ELF-1 (cell line): ENCODE measurements at regions not wholly inside any gene's neighbourhood (a gene's known extent, or its start where the extent isn't known, plus 50 kb on each side); places are given as distances from the start of the nearest gene placed in this dataset.

ENCODE experiments used
- DNase-seq: peaks from one replicate; pipeline ENCODE4 v3.0.0-alpha.2; 2016; ENCODE audit warnings: low read depth, low spot score

DNA sequence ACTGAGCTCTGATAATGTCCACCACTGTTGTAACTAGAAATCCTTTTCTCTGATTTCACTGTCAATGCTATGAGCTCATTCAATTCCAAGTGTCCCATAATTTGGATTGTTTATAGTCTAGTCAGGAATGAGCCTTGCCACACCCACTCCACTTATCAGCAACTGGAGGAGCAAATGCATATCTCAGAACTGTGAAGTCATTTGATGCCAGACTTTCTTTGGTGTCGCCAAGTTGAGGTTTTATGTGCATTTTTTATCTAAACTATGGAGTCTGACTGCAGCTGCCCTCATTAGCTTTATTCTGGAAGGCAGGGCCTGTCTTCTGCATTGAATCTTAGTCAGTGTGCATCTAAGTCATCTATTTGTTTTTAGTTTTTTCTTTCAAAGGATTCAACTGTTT, 361.3 kb downstream of the PMP22 start:
- DNase-seq: no peak

DNA sequence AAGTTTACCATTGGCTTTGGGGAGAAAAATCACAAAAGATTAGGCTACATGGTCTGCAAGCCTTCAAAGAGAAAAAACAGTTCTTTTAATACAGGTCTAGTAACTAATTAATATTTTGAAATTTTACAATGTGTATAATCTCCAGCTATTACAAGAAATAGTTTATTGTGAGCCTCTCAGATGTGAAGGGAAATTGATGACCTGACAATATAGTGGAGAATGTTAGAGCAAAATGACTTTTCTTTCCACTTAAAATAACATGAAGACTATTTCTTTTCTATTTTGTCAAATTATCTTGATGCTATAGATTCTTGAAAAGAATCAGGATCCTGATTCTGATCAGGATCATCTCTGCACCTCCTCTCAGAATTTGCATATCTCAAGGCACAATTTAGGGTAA, 362.3 kb downstream of the PMP22 start:
- DNase-seq: no peak

- no peak for DNase-seq
Measured at GRCh38 chr17:14902297-14902696, 362.8 kb downstream of the PMP22 start.

DNA sequence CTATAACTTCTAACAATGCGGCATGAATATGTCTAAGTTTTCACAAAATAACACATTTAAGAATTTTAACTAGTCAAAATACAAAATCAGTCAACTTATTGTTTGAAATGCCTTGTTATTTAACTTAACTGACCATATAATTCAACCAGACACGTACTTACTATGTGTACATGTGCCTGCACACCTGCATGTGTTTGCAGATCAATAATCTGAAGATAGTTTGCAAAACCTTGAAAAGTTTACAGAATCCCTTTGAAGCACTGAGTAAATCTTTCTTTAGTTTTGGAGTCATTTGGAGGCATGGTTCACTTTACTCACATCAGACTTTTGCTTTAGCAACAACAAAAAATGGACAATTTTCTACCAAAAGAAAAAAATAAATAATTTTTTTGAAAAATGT, 363.8 kb downstream of the PMP22 start:
- DNase-seq: no peak

DNA sequence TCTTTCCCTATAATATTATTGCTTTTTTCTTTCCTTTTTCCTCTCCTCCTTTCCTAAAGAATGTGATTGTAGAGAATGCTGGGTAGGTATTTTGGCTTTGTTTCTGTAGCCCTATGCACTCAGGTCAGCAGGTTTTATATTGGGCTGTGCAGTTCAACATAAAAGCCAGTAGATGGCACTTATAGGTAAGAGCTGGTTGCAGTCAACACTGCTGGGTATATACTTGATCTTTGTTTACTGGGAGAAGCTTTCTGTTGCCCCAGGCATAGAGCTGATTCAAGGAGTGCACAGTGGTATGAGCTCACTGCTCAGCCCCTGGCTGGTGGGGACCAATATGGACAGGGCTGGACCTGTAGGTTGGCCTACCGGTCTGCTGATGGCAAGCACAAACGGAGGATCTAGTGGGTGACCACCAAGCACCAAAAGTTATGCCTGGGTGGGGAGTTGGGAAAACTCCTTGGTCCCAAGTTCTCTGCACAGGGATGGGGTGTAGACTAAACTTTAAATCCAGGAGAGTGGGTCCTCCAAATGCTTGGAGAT, 378.9 kb downstream of the PMP22 start:
- DNase-seq: peak; percentile 79

GRCh38 chr17:14882131-14882530, 383.0 kb downstream of the PMP22 start:
- no peak for DNase-seq

DNA sequence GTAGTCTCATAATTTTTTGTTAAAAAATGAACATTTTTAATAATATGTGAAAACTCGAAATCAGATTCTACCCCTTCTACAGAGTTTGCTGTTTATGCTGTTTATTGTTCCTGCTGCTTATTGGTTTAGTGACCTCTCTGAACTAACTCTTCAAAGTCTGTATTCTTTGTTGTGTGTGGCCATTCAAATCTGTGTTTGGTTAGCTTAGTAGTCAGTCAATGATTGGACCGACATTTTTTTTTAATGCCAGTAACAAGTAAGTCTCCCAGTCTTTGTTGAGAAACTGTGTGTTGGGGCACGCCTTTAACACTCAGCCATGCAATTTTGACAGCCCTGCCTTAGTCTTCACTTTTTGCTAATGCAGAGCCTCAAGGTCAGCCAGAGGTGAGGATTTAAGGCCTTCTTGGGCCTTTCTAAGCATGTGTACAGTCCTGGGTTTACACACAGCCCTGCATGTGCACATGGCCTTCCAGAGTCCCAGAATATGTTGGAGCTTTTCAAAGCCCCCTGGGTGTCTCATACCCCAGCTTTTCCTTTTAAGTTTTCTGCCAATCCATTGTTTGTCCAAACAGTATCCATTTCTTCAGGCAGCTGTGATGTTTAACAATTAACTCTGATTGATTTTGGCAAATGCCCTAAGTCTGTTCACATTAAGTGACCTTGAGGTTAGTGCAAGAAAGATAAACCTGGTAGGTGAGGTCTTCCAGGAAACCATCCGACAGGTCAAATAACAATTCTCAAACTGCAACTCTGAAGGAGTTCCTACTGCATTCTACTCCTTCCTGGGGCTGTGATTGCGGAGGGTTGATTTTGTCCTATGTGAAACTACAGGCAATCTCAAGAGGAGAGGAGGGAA, 389.3 kb downstream of the PMP22 start:
- DNase-seq: no peak

DNA sequence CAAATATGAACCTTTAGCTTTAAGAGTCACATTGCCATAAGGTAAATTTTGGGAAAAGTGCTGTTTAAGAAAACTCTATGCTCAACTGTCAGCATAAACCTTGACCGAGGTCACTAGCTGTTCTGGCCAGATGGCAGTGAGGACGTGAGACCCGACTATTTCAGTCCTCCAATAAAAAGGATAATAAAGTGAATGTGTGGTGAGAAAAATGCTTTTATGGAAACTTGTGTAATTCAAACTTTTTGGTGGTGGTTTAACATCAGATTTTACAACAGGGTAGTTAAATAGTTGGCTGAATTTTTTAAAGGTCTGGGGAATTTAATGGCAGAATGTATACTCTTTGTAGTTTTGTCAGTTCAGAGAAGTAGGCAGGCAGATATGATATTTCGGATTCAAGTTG, 391.1 kb downstream of the PMP22 start:
- no peak for DNase-seq

GRCh38 chr17:14873540-14873939, 391.6 kb downstream of the PMP22 start:
- DNase-seq: no peak

DNA sequence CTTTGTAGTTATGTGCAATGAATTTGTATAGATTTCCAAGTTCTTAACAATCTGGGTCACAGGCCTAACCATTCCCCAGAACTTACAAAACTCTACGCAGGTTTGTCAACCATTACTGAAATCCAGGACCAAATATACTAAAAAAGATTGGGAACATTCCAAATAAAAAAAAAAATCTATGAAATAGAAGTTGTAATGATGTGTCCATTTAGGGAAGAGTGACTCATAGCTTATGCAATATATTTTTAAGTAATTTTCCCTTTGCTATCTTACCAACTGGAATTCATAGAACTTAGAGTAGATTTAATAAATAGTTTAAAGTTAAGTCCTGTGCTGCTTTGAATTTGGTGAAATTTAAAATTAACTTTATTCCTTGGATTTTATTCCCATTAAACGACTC, 393.2 kb downstream of the PMP22 start:
- DNase-seq: no peak

DNA sequence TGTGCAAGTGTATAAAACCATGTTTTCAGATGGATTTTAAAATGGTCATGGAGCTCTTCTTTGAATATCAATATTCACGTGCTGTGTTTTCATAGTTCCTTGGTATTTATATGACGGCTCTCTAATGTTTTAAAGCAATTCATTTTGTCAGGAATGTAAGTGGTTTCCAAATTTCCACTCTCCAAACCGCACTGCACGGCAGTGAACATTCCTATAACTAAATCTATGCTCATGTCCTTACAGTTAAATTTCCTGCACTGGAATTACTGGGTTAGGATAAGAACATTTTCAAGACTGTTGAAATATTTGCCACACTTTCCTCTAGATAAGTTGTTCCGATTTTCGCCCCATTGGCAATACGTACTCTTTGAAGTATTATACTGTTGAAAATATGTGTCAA, 398.9 kb downstream of the PMP22 start:
- no peak for DNase-seq

DNA sequence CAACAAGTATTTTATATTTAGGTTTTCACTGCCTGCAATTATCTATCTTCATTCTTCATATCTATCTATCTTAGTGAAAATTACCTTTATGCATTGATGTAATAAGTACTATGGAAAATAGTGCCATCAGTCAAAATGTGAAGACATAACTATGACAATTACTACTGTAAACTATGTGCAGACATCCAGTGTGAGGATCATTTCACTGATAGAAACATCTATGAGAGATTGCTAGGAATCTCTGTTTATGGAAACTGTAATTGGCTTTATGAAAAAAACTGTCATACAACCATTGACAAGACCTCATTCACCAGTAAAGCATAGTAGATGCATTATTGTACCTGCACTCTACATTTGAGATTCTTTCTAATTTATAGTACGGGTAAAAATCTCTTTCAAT, 401.0 kb downstream of the PMP22 start:
- DNase-seq: no peak

DNA sequence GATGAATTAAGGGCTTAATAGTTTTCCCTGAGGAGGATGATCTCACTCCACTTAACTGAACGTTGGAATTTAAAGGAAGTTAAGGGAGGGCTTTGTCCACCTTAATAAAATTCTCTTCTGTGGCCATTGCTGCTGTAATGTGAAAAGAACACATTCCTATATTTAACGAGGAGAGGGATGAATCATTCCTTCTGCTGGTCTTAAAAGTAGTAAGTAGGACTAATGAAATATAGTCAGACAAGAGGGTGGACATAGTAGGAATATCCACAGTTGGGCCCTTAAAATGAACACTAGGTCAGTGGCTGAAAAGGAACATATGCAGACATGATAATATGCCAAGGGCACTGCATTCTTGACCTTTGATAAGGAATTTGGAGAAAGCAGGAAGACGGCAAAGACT, 405.6 kb downstream of the PMP22 start:
- no peak for DNase-seq

DNA sequence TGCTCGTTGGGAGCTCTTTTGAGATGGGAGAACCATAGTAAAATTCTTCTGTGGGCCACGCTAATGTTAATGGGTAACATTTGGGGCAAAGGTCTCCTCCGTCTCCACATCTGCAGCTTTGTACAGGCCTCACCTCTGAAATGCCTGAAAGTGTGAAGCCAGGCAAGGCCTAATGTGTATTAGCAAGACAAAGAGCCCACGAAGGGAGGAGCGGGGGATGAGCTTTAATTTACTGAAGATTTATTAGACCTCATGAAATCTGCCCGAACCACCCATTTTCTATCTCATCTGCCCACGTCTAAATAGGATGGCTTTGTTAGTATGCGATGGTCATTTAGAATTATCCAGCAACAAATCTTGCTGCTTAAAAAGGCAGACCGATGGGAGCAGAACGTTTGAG, 408.9 kb downstream of the PMP22 start:
- DNase-seq: no peak

DNA sequence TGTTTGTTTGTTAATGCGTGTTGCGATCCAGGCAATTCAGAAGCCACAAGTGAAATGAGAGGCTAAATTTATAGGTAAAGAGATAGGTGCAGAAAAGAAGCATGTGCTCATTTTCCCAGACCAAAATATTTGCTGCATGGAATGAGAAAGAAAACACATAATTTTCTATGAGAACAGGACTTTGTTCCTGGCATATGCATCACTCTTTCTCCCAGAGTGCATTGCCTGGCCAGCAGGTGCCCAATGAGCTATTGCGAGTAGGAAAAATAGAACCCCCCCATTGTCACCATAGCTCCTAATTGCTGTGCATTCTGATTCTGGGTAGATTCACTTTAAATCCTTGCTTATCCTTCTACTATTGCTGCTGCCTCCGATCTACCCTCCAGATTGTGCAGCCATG, 410.4 kb downstream of the PMP22 start:
- DNase-seq: no peak

DNA sequence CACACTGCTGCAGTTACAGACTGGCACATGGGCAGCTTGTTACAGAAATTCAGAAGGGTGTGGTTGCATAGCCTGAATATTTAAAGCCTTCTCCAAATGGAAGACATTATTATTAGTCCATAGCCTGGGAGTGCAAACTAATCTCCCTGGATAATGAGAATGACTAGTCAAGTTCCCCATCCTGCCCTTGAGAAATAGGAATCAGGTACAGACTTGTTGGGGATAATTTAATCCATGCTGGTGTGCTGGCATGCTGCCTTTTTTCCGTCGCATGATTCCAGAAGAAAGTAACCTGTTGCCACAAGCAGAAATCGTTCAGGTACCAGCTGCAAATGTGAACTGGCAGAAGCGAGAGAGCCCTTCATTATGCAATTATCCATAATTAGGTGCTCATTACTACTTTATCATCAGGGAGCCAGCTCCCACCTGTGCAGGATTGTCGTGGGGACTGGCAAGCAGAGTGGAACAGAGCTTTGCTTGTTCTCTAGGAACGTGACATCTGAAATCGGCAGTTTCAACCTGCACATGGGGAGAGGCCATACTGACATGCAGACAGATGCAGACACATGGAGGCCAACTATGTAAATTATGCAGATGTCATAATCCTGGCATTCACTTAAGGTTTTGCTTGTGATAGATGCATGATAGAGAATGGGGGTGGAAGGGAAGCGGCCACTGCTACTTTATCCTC, 419.4 kb downstream of the PMP22 start:
- DNase-seq: no peak

GRCh38 chr17:14843086-14843795, 421.9 kb downstream of the PMP22 start:
- DNase-seq: no peak

DNA sequence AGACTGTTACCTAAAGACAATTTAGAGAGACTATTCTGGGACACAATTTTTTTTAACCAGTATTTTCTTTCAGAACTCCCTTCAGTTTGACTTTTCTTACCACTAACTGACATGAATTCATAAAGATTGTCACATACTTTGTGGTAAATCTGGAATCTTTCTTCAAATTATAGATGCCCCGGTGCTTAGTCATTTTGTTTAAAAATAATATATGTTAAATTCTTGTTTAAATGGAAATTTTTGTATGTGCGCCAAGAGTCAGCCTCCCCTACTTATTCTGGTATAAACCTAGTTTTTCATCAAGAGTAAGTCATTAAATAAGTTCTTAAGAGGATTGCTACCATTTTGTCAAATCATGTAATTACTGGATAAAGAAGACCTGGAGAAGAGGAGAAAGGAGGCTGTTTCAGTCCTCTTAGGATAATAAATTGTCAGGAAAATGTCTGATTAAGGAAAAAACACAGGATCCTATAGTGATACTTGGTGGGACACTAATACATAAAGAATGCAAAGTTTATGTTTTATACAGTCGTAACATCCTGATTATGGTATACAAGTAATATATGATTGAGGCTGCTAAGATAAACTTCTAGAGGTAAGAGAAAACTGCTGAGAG, 424.4 kb downstream of the PMP22 start:
- DNase-seq: no peak

DNA sequence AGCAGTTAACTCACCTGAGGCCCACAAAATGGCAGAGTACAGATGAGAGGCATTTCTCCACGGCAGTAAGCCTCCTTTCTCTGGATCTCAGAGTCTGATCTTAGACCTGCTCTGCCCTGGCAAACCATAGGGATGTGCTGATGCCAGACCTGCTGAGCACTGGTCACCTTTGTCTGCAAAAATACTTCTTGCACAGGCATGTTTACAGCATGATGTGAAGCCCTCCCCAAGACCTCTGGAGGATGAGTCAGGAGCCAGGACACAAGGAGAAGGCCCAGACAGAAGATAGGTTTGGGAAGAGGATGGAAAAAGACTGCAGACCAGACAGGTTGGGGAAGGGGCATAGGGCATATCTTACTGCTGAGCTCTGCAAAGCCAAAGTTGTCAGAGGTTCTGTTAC, 426.6 kb downstream of the PMP22 start:
- DNase-seq: no peak

GRCh38 chr17:14833201-14833785, 431.8 kb downstream of the PMP22 start:
- DNase-seq: no peak

DNA sequence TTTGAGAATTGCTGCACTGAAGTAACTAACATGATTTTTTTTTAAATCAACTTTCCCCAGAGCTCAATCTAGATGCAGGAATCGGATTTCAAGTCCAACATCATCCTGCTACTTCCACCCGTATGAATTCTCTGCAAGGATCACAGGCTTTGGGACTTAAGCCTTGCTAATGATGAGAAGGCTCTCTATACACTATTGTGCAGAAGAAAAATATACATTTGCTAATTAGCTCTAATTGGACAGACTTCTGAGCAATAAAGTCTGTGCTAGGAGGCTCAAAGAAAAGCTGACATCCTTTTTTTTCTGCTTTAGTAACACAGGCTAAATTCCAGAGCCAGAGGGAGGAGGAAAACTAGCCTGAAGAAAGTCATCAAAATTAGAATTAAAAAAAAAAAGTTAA, 433.6 kb downstream of the PMP22 start:
- DNase-seq: no peak
